CD4-positive, alpha-beta T cell treated with Interleukin-2 at 100 ng/mL for 4 hours (primary cell): ENCODE measurements at regions not wholly inside any gene's neighbourhood (a gene's known extent, or its start where the extent isn't known, plus 50 kb on each side); places are given as distances from the start of the nearest gene placed in this dataset.

ENCODE experiments used
- DNase-seq: peaks from one replicate; pipeline ENCODE4 v3.0.0-alpha.2; 2020; ENCODE audit warnings: low spot score

DNA sequence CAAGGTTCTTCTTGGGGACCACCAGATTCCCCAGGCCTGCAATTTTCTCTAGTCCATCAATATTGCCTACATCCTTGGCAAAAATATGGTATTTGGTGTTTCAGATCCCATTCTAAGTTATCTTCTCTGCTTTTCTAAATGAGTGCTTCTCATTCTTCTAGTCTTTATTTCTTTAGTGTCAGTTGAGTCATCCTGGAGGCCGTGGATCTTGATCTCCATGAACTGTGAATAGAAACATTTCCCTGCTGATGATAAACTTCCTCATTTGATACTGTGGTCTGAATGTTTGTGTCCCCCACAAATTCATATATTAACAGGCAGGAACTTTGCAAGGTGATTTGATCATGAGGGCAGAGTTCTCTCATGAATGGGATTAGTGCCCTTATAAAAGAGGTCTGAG is 779.3 kb downstream of the INHBA start:
- DNase-seq, result no peak

DNA sequence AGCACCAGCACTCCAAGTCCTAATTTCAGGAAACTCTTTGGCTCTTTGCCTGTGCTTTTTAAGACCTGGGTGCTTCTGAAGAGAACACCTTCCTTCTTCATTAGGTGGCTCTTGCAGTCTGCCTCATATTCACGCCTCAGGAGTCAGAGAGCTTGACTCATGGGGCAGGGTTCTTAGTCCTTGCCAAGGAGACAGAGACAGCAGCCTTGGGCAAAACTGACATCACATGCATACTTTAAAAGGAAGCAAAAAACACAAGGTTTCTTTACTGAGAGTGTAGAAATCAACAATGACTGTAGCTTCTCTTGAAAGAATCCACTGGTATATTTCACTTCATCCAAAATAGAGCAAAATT is 780.6 kb downstream of the INHBA start:
- no peak for DNase-seq

DNA sequence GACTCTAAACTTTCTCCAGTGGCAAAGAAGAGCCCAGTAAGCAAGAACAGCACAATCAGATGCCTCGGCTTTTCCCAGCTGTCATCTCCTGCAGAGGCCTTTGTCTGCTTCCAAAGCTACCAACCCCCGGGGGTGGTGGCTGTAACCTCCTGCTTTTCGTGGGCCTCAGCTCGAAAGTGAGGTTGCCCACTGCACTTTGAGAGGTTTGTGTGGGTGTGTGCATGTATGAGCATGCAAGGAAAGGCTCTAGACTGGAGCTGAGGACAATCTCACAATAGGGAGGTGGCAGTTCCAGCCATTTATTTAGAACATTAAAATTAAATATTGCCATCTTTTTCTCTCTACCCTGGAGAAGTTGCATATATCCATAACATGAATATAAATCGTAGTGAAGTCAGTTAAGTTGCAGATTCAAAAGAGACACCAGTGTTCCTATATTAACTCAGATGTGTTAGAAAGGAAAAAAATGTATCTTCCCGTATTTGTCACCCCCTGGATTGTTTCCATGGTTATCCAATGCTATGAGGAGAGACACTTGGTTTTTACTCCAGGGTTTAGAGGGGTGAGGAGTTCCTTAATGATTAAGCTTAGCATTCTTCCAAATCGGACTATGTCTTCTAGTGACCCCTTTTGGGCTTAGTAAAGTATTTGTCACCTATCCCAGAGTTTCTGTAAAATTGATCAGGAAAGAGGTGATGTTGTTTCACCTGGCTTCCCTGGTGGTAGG is 781.1 kb downstream of the INHBA start:
- no peak for DNase-seq

DNA sequence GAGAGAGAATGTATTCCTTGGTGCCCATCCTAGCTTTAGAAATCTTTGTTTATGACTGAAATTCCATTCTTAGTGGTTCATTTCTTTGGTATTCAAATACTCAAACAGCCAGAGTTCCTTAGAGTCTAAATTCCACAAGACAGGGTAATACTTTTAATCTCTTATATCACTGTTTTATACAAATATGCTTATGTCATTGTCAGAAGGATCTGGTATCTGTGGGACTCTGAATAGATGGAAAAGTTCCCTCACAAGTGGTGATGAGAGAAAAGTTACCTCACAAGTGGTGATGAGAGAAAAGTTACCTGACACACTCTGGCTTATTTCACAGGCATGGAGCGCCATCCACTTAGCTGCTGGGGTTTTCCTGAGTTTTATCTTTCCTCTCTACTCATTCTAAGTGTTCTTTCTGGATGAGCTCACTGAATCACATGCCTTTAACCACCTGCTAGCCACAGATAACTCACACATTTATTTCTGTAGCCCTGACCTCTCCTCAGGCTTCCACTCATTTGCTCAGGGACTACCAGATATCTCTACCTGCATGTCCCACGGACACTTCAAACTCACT is 784.0 kb downstream of the SUGCT start:
- no peak for DNase-seq

DNA sequence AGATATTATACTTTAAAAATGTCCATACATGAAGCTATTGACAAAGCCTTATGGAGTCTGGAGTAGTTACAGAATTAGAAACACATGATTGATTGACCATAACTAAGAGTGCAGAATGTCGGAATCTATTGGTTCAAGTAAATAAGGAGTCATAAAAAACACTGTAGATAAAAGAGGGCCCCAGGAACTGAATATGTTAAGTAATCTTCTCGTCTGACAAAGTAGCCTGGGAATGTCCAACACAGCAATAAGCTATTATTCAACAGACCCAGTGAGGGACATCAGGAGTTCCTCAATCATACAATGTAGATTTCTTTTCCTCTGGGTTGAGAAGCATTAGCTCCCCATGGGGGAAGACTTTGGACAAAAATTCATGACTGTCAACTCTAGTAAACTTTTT is 782.0 kb downstream of the SUGCT start:
- DNase-seq, result no peak

DNA sequence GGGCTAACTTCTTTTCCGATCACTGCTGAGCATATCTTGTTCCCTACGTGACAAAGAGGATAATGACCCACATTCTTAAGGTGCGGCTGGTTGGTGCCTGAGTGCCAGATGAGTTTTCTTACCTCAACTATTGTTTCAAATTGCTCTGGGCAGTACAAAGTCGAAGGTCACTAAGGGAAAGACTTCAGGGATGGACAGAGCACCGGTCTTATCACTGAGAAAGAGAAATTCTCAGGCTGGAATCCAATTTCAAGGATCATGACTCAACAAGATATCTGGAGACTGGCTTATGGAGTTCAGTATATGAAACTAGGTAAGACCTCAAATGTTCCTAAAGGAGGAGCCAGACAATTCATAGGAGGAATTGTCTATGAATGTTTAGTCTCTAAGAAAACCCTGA is 780.3 kb downstream of the SUGCT start:
- DNase-seq, result no peak
